WTC11 (cell line): ENCODE measurements at regions not wholly inside any gene's neighbourhood (a gene's known extent, or its start where the extent isn't known, plus 50 kb on each side); places are given as distances from the start of the nearest gene placed in this dataset.

Experiments used
- ATAC-seq: fragments of 200-7000 bp; cut with Tn5 transposase; 2 replicates; pipeline ENCODE4 v1.10.0; 2021; ENCODE audit warnings: mild to moderate bottlenecking, moderate library complexity
- CTCF ChIA-PET: fragments of 300-600 bp; sonication (Branson Sonifier 250); formaldehyde crosslinking; loops from one replicate; lab custom pipeline; 2021; ENCODE audit warnings: antibody characterized with exemption; lab: Charles Lee
- POLR2A ChIA-PET: fragments of 350-600 bp; sonication (Branson Sonifier 250); formaldehyde crosslinking; loops from one replicate; lab custom pipeline; 2021; ENCODE audit warnings: antibody characterized with exemption; lab: Charles Lee
- DNase-seq: peaks from one replicate; pipeline ENCODE4 v3.0.0; 2021; ENCODE audit warnings: low spot score
- H3K27ac Mint-ChIP-seq: 2 replicates; pipeline ENCODE4 v1.8.0; 2021; ENCODE audit warnings: mixed read lengths
- H3K27me3 Mint-ChIP-seq: 2 replicates; pipeline ENCODE4 v1.8.0; 2021; ENCODE audit warnings: low read depth, mild to moderate bottlenecking, moderate library complexity, mixed read lengths
- H3K36me3 Mint-ChIP-seq: 2 replicates; pipeline ENCODE4 v1.8.0; 2021; ENCODE audit warnings: mixed read lengths
- H3K4me1 Mint-ChIP-seq: 2 replicates; pipeline ENCODE4 v1.8.0; 2022; ENCODE audit warnings: mixed read lengths
- H3K4me3 Mint-ChIP-seq: 2 replicates; pipeline ENCODE4 v1.8.0; 2021; ENCODE audit warnings: mild to moderate bottlenecking, moderate library complexity, mixed read lengths
- H3K9me3 Mint-ChIP-seq: 2 replicates; pipeline ENCODE4 v1.8.0; 2021; ENCODE audit warnings: mixed read lengths
- CTCF ChIP-seq: fragments of 200-600 bp; IDR thresholded peaks from 2 replicates; pipeline ENCODE4 v1.8.0; 2022; ENCODE audit warnings: antibody characterized with exemption
- IRF2 ChIP-seq: sonication (generic); formaldehyde crosslinking; IDR thresholded peaks from 2 replicates; pipeline ENCODE4 v1.8.0; 2022; ENCODE audit warnings: low read depth, missing genetic modification reagents, borderline replicate concordance
- JUN ChIP-seq: sonication (generic); formaldehyde crosslinking; IDR thresholded peaks from 2 replicates; pipeline ENCODE4 v1.8.0; 2023; ENCODE audit warnings: mild to moderate bottlenecking, missing genetic modification reagents
- MLX ChIP-seq: sonication (generic); formaldehyde crosslinking; IDR thresholded peaks from 2 replicates; pipeline ENCODE4 v1.8.1; 2023; ENCODE audit warnings: mild to moderate bottlenecking, missing genetic modification reagents, moderate library complexity
- NR1H2 ChIP-seq: sonication (generic); formaldehyde crosslinking; IDR thresholded peaks from 2 replicates; pipeline ENCODE4 v1.9.0; 2021; ENCODE audit warnings: mild to moderate bottlenecking, moderate library complexity, missing genetic modification reagents
- OVOL2 ChIP-seq: fragments of 250-450 bp; sonication (Bioruptor Pico); IDR thresholded peaks from 2 replicates; pipeline ENCODE4 v1.9.0; 2021; ENCODE audit warnings: mild to moderate bottlenecking, borderline replicate concordance
- ZNF219 ChIP-seq: sonication (generic); formaldehyde crosslinking; IDR thresholded peaks from 2 replicates; pipeline ENCODE4 v1.8.0; 2023; ENCODE audit warnings: missing genetic modification reagents, mild to moderate bottlenecking, borderline replicate concordance
- ZNF396 ChIP-seq: fragments of 250-450 bp; sonication (Bioruptor Pico); IDR thresholded peaks from 2 replicates; pipeline ENCODE4 v1.8.0; 2021; ENCODE audit warnings: mild to moderate bottlenecking, moderate library complexity, borderline replicate concordance
- ZNF423 ChIP-seq: fragments of 250-450 bp; sonication (Bioruptor Pico); IDR thresholded peaks from 2 replicates; pipeline ENCODE4 v2.1.2; 2022; ENCODE audit warnings: mild to moderate bottlenecking, moderate library complexity
- ZNF425 ChIP-seq: fragments of 250-450 bp; sonication (Bioruptor Pico); conservative IDR thresholded peaks from 2 replicates; pipeline ENCODE4 v1.9.0; 2021; ENCODE audit warnings: mild to moderate bottlenecking
- TF ChIP-seq, protein P1 (sequence below): sonication (generic); formaldehyde crosslinking; IDR thresholded peaks from 2 replicates; pipeline ENCODE4 v1.8.1; 2022; ENCODE audit warnings: missing genetic modification reagents, borderline replicate concordance
- TF ChIP-seq, protein P2 (sequence below): sonication (generic); formaldehyde crosslinking; IDR thresholded peaks from 2 replicates; pipeline ENCODE4 v1.8.0; 2023; ENCODE audit warnings: mild to moderate bottlenecking, missing genetic modification reagents
- TF ChIP-seq, protein P3 (sequence below): sonication (generic); formaldehyde crosslinking; IDR thresholded peaks from 2 replicates; pipeline ENCODE4 v1.8.0; 2022; ENCODE audit warnings: mild to moderate bottlenecking, missing genetic modification reagents
- TF ChIP-seq, protein P4 (sequence below): fragments of 250-450 bp; sonication (Bioruptor Pico); IDR thresholded peaks from 2 replicates; pipeline ENCODE4 v2.1.2; 2022; ENCODE audit warnings: mild to moderate bottlenecking, moderate library complexity

DNA sequence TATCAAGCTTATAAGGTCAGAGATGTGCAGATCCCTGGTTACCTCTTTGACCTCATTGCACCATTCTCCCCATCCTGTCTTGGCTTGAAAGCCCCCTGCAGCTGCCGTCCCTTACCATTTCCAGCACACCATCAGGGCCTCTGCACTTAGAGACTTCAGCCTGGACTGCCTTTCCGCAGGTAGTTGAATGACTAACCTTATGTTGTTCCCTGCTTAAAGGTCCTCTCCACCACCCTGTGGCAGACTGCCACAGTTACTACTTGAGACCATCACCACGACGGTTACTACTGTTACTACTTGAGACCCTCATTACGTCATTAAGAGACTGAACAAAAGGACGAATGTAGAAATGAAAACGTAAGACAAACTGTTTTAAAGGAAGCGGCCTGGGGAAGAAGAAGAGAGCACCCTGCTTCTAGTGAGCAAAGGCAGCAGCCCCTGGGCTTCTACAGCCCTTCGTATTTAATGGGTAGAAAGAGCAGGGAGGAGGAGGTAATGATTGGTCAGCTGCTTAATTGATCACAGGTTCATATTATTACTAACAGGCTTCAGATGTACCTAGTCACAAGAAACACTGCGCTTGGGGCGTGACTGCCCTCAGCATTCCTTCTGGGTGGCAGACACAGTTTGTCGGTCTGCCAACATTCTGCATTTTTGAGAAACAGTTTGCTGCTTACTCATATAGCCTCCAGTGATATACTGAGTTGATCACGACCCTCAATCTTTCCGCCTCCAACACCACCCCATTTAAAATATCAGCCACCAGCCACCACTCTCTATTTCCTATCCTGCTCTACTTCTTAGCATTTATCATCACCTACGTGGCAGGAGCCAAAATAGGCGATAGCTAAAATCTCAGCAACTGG, 74.1 kb upstream of the PARD3 start (continued):
- TF ChIP-seq, protein P1, sequence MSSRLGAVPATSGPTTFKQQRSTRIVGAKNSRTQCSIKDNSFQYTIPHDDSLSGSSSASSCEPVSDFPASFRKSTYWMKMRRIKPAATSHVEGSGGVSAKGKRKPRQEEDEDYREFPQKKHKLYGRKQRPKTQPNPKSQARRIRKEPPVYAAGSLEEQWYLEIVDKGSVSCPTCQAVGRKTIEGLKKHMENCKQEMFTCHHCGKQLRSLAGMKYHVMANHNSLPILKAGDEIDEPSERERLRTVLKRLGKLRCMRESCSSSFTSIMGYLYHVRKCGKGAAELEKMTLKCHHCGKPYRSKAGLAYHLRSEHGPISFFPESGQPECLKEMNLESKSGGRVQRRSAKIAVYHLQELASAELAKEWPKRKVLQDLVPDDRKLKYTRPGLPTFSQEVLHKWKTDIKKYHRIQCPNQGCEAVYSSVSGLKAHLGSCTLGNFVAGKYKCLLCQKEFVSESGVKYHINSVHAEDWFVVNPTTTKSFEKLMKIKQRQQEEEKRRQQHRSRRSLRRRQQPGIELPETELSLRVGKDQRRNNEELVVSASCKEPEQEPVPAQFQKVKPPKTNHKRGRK (CRISPR knock-in tag), result no peak
- TF ChIP-seq CTCF (no peak), MLX (CRISPR knock-in tag) (no peak), ZNF396 (no peak), OVOL2 (CRISPR knock-in tag) (no peak), NR1H2 (CRISPR knock-in tag) (no peak), ZNF423 (CRISPR knock-in tag) (no peak), IRF2 (no peak)
- TF ChIP-seq, protein P2, sequence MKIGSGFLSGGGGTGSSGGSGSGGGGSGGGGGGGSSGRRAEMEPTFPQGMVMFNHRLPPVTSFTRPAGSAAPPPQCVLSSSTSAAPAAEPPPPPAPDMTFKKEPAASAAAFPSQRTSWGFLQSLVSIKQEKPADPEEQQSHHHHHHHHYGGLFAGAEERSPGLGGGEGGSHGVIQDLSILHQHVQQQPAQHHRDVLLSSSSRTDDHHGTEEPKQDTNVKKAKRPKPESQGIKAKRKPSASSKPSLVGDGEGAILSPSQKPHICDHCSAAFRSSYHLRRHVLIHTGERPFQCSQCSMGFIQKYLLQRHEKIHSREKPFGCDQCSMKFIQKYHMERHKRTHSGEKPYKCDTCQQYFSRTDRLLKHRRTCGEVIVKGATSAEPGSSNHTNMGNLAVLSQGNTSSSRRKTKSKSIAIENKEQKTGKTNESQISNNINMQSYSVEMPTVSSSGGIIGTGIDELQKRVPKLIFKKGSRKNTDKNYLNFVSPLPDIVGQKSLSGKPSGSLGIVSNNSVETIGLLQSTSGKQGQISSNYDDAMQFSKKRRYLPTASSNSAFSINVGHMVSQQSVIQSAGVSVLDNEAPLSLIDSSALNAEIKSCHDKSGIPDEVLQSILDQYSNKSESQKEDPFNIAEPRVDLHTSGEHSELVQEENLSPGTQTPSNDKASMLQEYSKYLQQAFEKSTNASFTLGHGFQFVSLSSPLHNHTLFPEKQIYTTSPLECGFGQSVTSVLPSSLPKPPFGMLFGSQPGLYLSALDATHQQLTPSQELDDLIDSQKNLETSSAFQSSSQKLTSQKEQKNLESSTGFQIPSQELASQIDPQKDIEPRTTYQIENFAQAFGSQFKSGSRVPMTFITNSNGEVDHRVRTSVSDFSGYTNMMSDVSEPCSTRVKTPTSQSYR (CRISPR knock-in tag), result no peak

DNA sequence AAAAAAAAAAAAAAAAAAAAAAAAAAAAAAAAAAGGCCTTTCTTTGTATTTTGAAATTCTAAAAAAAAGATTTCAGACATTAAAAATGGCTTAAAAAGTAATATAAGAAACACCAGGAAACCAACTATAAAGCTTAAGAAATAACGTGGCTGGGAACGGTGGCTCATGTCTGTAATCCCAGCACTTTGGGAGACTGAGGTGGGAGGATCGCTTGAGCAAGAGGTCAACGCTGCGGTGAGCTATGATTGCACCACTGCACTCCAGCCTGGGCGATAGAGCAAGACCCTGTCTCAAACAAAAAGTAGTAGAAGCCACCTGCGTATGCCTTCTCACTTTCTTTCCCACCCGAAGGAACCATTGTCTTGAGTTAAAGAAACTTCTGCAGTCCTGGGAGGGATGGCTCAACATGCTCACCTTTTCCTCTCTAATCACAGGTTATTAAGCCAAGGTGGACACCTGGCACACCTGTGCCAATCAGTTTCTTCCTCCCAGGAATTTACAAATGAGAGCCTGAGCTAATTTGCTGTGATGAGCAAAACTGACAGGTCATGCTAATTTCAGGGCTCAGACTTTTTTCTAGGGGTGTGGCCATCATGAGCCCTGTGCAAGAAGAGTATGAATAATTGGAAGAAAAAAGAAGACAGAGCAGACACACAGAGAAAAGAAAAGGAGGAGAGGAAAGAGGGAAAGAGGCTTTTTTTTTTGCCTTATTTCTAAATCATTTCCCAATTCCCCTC, 72.0 kb upstream of the PARD3 start:
- Mint-ChIP-seq H3K4me3 (no peak overlapping the region), H3K27ac (no peak overlapping the region), H3K4me1 (peaks cover 8% of the 10 kb centered on the region; the same call in 1 of the 2 replicates), H3K9me3 (no peaks in the 10 kb centered on the region), H3K27me3 (no peaks in the 10 kb centered on the region), H3K36me3 (no peaks in the 10 kb centered on the region)
- DNase-seq (no peak), ATAC-seq (no peak)
- ChIA-PET POLR2A (no interaction called here), CTCF (interaction anchor here (1.3 kb wide), 1 partner anchor 210 kb away, joined by 3 read pairs; no protein-coding TSS in a partner anchor)
- TF ChIP-seq, protein P3, sequence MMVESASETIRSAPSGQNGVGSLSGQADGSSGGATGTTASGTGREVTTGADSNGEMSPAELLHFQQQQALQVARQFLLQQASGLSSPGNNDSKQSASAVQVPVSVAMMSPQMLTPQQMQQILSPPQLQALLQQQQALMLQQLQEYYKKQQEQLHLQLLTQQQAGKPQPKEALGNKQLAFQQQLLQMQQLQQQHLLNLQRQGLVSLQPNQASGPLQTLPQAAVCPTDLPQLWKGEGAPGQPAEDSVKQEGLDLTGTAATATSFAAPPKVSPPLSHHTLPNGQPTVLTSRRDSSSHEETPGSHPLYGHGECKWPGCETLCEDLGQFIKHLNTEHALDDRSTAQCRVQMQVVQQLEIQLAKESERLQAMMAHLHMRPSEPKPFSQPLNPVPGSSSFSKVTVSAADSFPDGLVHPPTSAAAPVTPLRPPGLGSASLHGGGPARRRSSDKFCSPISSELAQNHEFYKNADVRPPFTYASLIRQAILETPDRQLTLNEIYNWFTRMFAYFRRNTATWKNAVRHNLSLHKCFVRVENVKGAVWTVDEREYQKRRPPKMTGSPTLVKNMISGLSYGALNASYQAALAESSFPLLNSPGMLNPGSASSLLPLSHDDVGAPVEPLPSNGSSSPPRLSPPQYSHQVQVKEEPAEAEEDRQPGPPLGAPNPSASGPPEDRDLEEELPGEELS (CRISPR knock-in tag), result no peak
- no peak for TF ChIP-seq ZNF219 (CRISPR knock-in tag)
- no peak for TF ChIP-seq CTCF
- TF ChIP-seq ZNF425 (CRISPR knock-in tag), result no peak
- no peak for TF ChIP-seq JUN (CRISPR knock-in tag)
- TF ChIP-seq, protein P4, sequence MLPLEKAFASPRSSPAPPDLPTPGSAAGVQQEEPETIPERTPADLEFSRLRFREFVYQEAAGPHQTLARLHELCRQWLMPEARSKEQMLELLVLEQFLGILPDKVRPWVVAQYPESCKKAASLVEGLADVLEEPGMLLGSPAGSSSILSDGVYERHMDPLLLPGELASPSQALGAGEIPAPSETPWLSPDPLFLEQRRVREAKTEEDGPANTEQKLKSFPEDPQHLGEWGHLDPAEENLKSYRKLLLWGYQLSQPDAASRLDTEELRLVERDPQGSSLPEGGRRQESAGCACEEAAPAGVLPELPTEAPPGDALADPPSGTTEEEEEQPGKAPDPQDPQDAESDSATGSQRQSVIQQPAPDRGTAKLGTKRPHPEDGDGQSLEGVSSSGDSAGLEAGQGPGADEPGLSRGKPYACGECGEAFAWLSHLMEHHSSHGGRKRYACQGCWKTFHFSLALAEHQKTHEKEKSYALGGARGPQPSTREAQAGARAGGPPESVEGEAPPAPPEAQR (CRISPR knock-in tag), result no peak
